Activated CD8-positive, alpha-beta memory T cell treated with anti-CD3 and anti-CD28 coated beads, Interleukin-2, amount 50 U/mL, for 24 hours (primary cell): ENCODE measurements at regions not wholly inside any gene's neighbourhood (a gene's known extent, or its start where the extent isn't known, plus 50 kb on each side); places are given as distances from the start of the nearest gene placed in this dataset.
A peak's percentile ranks its signal among the peaks of the same experiment; 100 is the strongest.
"Not testable (repeated sequence)": the region's sequence is repeated elsewhere in the genome, so short reads cannot be mapped to it uniquely, and the experiment has no call there.

Experiments used
- DNase-seq: peaks from one replicate; pipeline ENCODE4 v3.0.0-alpha.2; 2020; ENCODE audit errors: extremely low read depth

DNA sequence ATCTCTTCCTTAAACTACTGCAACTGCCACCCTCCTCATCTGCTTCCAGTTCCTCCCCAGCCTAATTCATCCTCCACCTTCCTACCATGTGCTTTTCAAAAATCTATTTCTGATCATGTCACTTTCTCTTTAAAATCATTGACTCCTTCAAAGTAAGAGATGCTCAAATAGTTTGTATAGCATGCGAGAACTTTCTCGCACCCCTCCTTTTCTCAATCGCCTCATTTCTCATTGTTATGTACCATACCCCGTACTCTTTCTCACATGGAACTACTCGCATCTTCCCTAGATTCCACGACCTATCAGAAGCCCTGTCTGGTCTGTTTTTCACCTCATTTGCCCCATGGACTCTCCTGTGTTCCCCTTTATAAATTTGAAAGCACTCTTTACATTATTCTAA, 238.2 kb downstream of the NRIP1 start:
- no peak for DNase-seq

DNA sequence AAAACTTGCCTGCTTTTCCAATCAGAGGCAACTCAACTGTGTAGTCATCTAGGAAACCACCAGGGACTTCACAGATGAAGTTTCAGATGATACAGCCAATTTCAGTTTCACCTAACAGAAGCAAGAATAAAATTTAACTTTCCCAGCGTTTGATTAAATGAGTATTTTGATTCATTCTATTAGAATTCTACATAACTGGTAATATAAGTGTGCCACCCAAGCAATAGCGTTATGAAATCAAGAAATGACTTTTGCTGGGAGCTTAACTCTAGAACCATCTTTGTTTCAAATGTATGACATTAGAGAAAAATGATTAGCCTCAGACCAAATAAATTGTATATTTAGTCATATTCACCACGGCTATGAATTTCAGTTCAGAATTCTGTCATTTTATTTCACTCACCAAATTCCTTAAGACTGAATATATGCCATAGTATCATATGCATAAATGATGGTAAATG, 239.3 kb downstream of the NRIP1 start:
- DNase-seq: no peak

DNA sequence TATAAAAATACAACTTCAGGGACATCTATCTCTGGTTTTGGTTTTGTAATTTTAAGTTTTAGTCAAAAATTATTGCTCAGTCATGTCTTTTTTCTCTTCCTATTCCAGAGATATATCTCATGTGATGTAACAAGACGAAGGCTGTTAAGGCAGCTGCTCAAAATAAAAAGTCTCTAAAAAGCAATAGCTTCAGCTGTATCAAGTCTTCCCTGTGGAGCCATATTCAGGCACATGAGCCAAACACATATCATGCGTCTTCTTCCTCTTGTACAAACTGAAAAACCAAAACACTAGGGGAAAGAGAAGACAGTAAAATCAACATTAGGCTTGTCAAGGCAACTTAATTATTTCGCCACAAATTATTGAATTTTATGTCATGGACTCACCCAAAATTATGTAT, 240.7 kb downstream of the NRIP1 start:
- DNase-seq: no peak

DNA sequence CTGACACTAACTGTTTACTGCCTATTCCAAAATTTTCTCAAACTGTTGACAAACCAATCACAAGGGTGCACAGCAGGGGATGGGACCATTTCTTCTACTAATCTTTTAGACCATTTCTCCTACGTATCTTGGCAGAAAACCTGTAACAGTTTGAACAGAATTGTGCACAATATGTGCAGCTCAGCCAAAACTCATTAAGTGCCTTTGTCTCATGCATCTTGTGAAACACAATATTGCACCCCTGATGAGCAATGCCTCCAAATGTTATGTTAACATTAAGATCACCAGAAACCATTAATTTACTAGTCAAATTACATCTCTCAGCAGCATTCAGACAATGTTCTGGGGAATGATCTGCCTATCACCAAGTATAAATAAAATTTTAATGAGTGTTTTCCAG, 247.5 kb downstream of the NRIP1 start:
- DNase-seq: no peak

DNA sequence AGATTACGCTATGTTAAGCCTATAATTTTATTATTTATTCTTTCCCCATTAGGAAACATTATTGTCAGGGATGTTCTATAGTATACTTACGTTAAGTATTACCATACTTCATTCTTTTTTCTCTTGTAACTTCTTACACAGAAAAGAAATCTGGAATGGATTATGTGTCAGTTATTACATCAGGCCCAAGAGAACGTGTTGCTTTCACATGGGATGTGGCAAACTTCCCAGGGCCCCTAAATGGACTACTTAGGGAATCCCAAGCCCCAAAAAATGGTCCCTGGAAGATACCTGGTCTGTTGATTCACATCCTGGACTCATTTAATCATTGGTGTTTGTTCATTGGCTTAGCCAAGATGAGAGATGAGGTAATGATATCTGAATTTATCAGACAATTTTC, 249.8 kb downstream of the NRIP1 start:
- DNase-seq: no peak

DNA sequence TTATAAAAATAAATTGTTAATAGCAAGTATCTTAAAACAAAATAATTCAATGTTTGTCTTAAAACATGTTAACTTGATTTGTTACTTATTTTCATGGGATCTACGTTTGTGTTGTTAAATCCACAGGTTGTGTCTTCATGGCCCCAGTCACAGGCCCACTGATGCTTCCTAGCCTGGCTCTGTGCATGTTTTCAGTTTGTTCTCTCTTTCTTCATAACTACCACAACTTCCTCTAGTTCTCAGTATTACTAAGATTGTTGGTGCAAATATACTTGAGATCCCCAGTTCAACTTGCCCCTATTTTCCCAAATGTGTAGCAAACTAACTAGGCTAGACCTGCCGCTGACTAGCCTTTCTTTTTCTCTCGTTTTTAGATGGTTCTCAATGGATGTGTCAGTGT, 250.5 kb downstream of the NRIP1 start:
- no peak for DNase-seq

DNA sequence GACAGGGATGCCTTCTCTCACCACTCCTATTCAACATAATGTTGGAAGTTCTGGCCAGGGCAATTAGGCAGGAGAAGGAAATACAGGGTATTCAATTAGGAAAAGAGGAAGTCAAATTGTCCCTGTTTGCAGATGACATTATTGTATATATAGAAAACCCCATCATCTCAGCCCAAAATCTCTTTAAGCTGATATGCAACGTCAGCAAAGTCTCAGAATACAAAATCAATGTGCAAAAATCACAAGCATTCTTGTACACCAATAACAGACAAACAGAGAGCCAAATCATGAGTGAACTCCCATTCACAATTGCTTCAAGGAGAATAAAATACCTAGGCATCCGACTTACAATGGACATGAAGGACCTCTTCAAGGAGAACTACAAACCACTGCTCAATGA, 258.1 kb upstream of the SAMSN1 start:
- not testable (repeated sequence) for DNase-seq

DNA sequence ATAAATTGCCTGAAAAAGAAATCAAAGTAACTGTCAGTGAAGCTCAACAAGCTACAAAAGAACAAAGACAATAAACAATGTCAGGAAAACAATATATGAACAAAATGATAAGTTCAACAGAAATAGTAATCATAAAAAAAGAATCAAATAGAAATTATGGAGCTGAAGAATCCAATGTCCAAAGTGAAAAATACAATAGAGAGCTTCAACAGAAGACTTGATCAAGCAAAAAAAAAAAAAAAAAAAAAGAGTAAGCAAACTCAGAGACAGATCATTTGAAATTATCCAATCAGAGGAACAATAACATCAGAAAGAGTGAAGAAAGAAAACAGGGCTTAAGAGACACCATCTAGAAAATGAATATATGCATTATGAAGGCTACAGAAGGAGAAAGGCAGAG, 251.4 kb upstream of the SAMSN1 start:
- no peak for DNase-seq

DNA sequence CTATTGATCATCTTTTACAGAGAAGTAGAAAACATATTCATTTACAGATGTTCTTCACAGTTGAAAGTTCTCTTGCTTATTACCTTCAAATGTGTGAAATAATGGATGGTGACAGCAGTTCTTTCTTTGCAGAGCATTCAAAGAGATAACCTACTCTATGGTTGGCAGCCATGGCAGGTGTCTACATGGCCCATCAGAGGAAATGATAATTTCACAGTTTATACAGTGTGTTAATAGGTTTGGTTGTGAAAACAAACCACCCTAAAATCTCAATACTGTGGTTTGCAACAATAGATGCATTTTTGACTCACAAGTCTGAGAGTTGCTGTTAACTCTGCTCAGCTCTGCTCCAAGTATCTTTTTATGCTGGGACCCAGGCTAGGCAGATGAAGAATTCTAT, 241.2 kb upstream of the SAMSN1 start:
- DNase-seq: no peak

DNA sequence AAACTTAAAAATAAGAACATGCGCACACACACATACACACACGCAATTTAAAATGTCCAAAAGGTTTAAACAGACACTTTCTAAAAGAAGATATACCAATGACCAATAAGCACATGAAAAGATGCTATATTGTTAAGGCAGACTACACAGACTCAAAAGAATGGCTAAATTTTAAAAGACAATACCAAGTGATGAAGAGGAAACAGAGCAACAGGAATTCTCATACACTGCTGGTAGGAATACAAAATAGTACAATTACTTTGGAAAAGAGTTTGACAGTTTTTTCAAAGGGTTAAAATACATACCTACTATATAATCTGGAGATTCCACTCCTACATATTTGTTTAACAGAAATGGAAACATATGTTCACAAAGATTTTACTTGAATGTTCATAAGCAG, 239.6 kb upstream of the SAMSN1 start:
- no peak for DNase-seq

DNA sequence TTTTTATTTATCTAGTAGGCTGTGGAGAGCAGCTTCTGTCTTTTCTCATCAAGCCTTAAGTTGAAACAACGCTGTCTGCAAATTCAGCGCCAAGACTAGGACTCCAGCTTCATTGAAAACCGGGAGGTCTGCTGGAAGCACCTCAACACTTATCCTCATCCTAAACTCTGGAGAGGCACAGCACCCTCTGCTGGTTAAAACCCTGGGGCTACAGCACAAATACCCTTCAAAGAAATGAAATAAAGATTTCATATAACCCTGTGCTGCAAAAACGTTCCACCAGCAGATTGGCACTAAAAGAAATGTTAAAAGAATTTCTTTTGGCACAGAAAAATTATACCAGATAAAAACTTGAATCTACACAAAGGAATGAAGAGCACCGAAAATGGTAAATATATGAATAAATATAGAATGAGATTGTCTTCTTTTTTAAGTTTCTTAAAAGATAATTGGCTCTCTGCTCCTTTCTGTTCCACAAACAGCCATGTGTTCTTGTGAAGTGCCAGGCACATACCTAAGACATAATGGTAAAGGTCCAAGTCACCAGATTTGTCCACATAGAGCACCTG, 227.7 kb upstream of the SAMSN1 start:
- DNase-seq: peak; percentile 14

DNA sequence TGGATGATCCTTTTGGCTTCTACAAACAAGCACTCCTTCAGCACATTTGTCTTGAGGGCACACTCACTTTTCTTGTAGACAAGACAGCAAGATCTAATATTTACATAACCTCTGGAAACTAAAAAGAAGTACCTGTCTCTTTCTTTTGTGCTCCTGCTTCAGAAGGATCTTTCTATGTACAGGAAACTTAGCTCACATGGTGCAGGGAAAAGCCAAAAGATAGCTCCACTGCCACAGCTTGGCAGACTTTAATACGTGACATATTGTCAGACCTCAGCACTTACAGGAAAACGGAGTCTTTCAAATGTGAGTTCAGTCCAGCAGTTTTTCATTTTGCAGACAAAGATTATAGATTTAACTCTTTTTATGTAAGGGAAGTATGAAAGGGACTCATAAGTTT, 225.5 kb upstream of the SAMSN1 start:
- DNase-seq: no peak

DNA sequence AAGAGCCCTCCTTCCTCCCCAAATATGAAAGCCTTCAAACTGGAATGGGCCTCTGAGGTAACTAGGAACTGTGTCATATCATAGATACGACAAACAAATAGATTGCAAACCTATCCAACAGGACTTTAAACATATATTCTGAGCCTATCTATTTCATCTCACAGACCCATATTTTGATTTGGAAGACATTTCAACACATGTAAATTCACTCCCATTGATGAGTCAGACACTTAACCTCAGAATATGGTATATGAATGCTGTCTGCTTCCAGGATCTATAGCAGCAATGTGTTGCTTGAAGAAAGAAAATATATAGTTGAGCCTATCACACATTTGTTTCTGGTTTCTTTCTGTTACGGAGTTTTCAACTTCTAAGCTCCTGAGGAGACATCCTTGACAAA, 221.9 kb upstream of the SAMSN1 start:
- DNase-seq: no peak

DNA sequence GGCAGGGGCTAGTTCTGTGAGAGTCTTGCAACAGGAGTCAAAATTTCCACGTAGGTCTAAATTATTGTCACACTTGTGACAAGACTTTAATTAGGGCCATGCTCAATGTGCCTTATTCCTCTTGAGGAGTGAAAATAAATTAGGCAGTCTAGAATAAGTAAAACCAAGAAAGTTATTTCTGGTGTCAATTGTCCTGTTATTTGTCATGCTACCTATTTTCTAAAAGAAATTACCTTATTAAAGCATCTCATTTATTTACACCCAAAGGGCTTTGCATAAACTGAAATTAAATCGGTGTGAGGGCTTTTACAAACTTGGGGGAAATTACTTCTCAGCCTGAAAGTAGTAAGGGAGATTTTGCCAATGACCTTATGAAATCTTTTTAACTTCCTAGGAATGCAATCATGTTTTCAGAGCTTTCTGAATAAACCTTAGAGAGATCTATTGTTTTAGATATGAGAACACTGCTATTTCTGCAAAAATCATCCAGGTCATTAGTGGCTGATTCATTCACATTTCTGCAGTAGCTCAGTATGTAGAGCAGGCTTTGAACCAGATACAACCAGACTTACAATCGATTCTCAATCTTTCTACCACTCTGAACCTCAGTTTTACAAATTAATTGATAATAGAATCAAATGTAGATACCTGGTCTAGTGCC, 221.2 kb upstream of the SAMSN1 start:
- no peak for DNase-seq

DNA sequence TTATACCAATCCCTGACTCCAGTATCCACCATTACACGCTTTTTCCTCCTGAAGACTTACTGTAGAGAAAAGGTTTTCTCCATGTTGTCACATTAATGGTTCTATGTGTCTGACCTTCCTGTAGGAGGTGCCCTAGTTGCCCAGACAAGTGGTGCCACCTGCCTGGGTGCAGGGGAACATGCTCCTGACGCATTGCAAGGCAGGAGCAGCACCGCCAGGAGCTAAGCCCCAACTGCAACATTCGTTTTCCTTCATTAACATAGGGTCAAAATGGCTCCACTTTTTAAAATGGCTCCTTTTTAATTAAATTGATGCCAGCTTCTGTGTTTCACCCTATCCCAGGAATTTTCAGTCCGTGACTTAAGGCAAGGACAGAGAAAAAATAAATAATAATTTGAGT, 220.1 kb upstream of the SAMSN1 start:
- DNase-seq: no peak

DNA sequence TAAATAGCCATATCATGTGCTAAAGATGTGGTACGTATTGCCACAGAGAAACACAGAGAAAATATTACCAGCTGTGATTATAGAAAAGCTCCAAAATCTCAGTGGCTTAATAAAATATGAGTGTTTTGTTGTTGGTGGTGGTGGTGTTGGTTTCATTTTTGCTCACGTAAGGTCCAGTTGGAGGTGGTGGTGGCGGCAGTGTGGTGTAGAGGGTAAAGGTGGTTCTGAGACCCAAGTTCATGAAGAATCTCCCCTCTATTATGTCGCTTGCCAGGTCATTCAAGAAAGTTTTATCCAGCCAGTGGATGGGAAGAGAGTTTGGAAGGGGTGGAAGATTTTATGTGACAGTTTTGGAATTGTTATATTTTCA, 217.6 kb upstream of the SAMSN1 start:
- DNase-seq: no peak

DNA sequence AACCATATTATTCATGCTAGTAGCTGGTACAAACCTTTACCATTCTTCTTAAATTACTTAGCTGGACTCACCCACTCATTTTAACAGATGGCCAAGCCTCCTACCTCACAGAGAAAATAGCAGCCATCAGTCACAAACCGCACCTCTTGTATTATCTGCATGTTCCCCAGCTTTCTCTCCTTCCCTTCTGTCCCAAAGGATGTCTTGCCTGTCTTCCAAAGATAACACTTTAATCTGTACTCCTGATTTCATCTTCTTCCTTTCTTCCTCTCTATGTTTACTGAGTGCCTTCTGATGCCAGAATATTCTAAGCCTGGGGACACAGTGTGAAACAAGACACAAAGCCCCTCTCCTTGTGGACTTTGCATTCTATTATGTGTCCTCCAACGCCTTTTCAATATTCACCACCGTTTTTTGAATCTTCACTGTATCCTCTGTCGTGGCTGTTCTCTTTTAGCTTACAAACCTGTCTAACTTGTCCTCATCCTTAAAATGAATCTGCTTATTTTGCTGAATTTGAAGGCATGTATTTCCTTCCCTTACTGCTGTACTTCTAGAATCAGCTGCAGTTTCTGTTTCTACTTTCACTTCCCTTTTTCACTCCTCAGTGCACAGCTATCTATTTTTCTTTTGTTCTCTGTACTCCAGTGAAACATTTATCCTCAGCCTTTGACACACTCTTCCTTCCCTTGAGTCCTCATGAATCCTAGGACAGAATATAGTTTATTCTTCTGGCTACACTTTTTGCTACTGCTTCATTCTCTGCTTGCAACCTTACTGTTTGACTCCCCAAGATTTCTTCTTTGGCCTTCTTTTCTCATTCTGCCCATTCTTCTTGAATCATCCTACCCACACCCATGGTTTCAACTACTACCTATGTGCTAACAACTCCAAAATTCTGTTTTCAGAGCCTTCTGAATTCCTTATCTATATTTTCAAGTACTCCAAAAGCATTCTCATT, 216.9 kb upstream of the SAMSN1 start:
- DNase-seq: no peak

DNA sequence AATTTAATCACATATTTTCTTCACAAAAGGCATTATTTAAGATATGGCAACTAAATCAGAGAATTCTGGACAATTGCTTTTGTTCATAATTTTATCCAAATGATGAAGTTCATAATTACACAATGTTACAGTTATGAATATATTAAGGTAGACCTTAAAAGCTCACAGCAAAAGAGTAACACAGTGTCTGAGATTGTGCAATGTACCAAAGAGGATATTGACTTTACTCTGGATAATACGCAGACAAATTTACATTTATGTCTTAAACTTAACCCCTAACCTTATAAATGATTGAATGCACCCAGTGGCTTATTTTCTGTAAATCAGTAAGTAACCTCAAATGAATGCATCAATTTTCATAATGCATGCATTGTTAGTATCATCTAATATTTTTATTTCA, 216.2 kb upstream of the SAMSN1 start:
- DNase-seq: no peak

DNA sequence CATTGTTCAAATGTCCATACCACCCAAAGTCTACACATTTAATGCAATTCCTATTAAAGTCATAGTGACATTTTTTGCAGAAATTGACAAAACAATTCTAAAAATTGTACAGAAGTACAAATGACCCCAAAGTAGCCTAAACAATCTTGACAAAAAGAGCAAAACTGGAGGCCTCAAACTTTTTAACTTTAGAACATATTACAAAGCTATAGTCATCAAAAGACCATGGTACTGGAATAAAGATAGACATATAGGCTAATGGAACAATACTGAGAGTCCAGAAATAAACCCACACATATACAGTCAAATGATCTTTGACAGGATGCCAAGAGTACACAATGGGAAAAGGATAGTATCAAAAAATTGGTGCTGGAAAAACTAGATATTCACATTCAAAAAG, 213.2 kb upstream of the SAMSN1 start:
- DNase-seq: no peak

DNA sequence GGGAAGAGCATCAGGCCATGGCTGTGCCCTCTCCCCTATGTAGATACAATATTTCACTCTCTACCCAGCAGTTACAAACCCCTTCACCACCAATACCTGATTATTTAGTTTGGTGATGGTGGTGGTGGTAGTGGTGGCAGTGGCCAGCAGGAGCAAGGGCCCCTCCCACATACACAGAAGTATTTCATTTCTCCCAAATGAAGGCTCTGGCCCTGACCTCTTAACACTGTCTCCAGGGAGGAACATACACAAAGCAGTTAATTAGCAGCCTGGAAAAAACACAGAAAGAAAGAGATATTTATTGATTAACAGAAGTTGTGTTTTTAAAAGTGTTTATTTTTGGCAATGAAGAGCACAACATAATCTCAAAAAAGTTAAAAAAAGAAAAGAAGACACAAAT, 212.7 kb upstream of the SAMSN1 start:
- no peak for DNase-seq

DNA sequence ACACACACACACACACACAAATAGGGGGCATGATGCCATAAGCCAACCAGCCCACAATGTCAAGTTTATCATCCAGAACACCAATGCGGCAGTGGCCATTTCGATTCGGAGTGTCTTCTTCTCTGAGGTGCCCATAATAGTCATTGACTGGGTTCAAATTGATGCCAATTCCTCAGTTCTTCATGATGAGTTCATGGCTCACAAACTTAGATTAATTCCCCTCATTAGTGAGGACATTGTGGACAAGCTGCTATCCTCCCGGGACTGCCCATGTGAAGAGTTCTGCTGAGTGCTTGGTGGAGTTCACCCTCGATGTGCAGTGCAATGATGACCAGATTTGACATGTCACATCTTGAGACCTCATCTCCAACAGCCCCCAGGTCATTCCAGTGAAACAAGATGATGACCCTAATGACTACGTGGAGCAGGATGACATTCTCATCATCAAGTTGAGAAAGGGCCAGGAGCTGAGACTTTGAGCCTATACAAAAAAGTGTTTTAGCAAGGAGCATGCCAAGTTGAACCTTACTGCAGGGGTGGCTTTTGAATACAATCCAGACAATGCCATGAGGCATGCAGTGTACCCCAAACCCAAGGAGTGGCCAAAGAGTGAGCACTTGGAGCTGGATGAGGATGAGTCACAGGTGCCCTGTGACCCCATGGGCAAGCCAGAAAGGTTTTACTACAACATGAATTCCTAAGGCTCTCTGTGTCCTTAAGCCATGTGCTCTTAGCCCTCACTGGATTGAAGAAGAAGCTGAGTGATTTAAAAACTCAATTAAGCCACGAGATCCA, 211.6 kb upstream of the SAMSN1 start:
- DNase-seq: no peak

DNA sequence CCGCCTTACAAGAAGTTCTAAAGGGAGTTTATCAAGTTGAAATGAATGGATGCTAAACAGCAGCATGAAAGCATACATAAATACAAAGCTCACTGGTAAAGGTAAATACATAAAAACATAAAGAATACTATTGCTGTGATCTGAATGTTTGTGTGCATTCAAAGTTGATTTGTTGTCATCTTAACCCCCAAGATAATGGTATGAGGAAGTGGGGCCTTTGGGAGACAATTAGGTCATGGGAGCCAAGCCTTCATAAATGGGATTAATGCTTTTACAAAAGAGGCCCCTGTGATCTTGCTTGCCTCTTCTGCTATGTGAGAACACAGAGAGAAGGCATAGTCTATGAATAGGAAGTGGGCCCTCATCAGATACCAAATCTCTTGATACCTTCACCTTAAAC, 209.0 kb upstream of the SAMSN1 start:
- DNase-seq: no peak
